K562 (cell line): ENCODE measurements at regions not wholly inside any gene's neighbourhood (a gene's known extent, or its start where the extent isn't known, plus 50 kb on each side); places are given as distances from the start of the nearest gene placed in this dataset.

Experiments used
- CTCF ChIP-seq, 3 experiments: IDR thresholded peaks in 2 of 3; conservative IDR thresholded peaks in 1 of 3; 2 replicates each; pipeline ENCODE4 v1.5.1; 2011 to 2012; ENCODE audit warnings: low read length in 3 of 3, mild to moderate bottlenecking in 3 of 3, control low read depth in 2 of 3, improper control_type of control experiment in 1 of 3, inconsistent platforms in 1 of 3, low read depth in 1 of 3, mixed read lengths in 1 of 3, moderate library complexity in 1 of 3; ENCODE audit not compliant: insufficient read depth in 2 of 3
- HMGXB4 ChIP-seq: sonication (generic); formaldehyde crosslinking; IDR thresholded peaks from 2 replicates; pipeline ENCODE4 v1.8.1; 2023; ENCODE audit warnings: mild to moderate bottlenecking, missing genetic modification reagents
- NCOA2 ChIP-seq, 2 experiments: fragments of 450-650 bp; IDR thresholded peaks; 2 replicates each; pipeline ENCODE4 v1.6.1; 2018; ENCODE audit warnings: mild to moderate bottlenecking in 2 of 2, moderate library complexity in 1 of 2; ENCODE audit not compliant: partially characterized antibody in 2 of 2
- PREB ChIP-seq: sonication (generic); formaldehyde crosslinking; IDR thresholded peaks from 2 replicates; pipeline ENCODE4 v1.8.1; 2023; ENCODE audit warnings: mild to moderate bottlenecking, missing genetic modification reagents

GRCh38 chr3:103660810-103661209, 1226.0 kb downstream of the ZPLD1 start:
- TF ChIP-seq NCOA2 (IDR thresholded peaks at IDR 0.05; ENCODE audit: partially characterized antibody in 2 of 2) (no peak), PREB (CRISPR knock-in tag) (no peak), CTCF (IDR thresholded peaks at IDR 0.05 in 2 of 3, conservative IDR thresholded peaks at IDR 0.05 in 1 of 3; ENCODE audit: insufficient read depth in 2 of 3, low read depth in 1 of 3, low read length in 3 of 3) (no peak), HMGXB4 (CRISPR knock-in tag) (no peak)
